LNCaP clone FGC (cell line): ENCODE measurements at regions not wholly inside any gene's neighbourhood (a gene's known extent, or its start where the extent isn't known, plus 50 kb on each side); places are given as distances from the start of the nearest gene placed in this dataset.

Source experiments
- DNase-seq: peaks from one replicate; pipeline ENCODE4 v3.0.0-alpha.2; 2011; ENCODE audit warnings: low read depth
- H3K4me3 ChIP-seq: 2 replicates; pipeline ENCODE4 v1.5.1; 2011; ENCODE audit warnings: mild to moderate bottlenecking, low read depth, low read length, control low read depth
- CTCF ChIP-seq: IDR thresholded peaks from 2 replicates; pipeline ENCODE4 v1.5.1; 2012; ENCODE audit warnings: mild to moderate bottlenecking; ENCODE audit not compliant: control insufficient read depth, insufficient read depth; ENCODE audit errors: extremely low read depth

GRCh38 chr3:36095238-36095637, 285.1 kb upstream of the STAC start:
- TF ChIP-seq CTCF = no peak
- H3K4me3 ChIP-seq = no peak overlapping the region
- no peak for DNase-seq

GRCh38 chr3:36097209-36097608, 283.1 kb upstream of the STAC start:
- H3K4me3 ChIP-seq = no peak overlapping the region
- no peak for TF ChIP-seq CTCF
- no peak for DNase-seq

GRCh38 chr3:36114353-36114752, 266.0 kb upstream of the STAC start:
- DNase-seq = no peak
- H3K4me3 ChIP-seq = no peak overlapping the region
- no peak for TF ChIP-seq CTCF

- H3K4me3 ChIP-seq = no peak overlapping the region
- TF ChIP-seq CTCF = peak; percentile 84
- peak; percentile 47 for DNase-seq
These were observed 256.0 kb upstream of the STAC start for GRCh38 chr3:36124118-36124796.

- H3K4me3 ChIP-seq = no peak overlapping the region
- TF ChIP-seq CTCF = 0 out of 2 replicates have a peak, but pooled peaks have one; percentile 21
- no peak for DNase-seq
These were observed 248.1 kb upstream of the STAC start for GRCh38 chr3:36132214-36132613.

GRCh38 chr3:36135863-36136262, 244.4 kb upstream of the STAC start:
- H3K4me3 ChIP-seq = no peak overlapping the region
- no peak for DNase-seq
- no peak for TF ChIP-seq CTCF

GRCh38 chr3:36142746-36143145, 237.6 kb upstream of the STAC start:
- H3K4me3 ChIP-seq = no peak overlapping the region
- no peak for DNase-seq
- TF ChIP-seq CTCF = no peak
